Endothelial cell of umbilical vein (primary cell): ENCODE measurements at regions not wholly inside any gene's neighbourhood (a gene's known extent, or its start where the extent isn't known, plus 50 kb on each side); places are given as distances from the start of the nearest gene placed in this dataset.

Experiments
- EZH2 ChIP-seq: IDR thresholded peaks from 2 replicates; pipeline ENCODE4 v1.6.1; 2012; ENCODE audit warnings: borderline replicate concordance, low read depth, mild to moderate bottlenecking, moderate library complexity, low read length, inconsistent platforms; ENCODE audit not compliant: severe bottlenecking
- JUN ChIP-seq: IDR thresholded peaks from 2 replicates; pipeline ENCODE4 v1.6.1; 2011; ENCODE audit warnings: borderline replicate concordance, low read depth; ENCODE audit not compliant: insufficient read length, insufficient read depth
- MYC ChIP-seq: IDR thresholded peaks from one replicate; pipeline ENCODE4 v1.6.1; 2011; ENCODE audit warnings: mild to moderate bottlenecking, low read depth, low read length
- POLR2AphosphoS5 ChIP-seq: IDR thresholded peaks from 2 replicates; pipeline ENCODE4 v1.6.1; 2012; ENCODE audit warnings: low read depth, mild to moderate bottlenecking, control low read depth, low read length, moderate library complexity; ENCODE audit not compliant: insufficient read depth
- TF ChIP-seq, protein P1 (sequence below), 2 donors: IDR thresholded peaks; 1 replicate in 1 of 2; 2 replicates in 1 of 2; pipeline ENCODE4 v1.5.1; 2011; ENCODE audit warnings: low read length in 2 of 2, mild to moderate bottlenecking in 2 of 2, moderate library complexity in 2 of 2, control low read depth in 1 of 2, inconsistent platforms in 1 of 2, low read depth in 1 of 2; ENCODE audit not compliant: insufficient read depth in 1 of 2; ENCODE audit errors: extremely low read depth in 1 of 2
- TF ChIP-seq, protein P2 (sequence below): IDR thresholded peaks from 2 replicates; pipeline ENCODE4 v1.6.1; 2011; ENCODE audit not compliant: insufficient read depth, insufficient read length

DNA sequence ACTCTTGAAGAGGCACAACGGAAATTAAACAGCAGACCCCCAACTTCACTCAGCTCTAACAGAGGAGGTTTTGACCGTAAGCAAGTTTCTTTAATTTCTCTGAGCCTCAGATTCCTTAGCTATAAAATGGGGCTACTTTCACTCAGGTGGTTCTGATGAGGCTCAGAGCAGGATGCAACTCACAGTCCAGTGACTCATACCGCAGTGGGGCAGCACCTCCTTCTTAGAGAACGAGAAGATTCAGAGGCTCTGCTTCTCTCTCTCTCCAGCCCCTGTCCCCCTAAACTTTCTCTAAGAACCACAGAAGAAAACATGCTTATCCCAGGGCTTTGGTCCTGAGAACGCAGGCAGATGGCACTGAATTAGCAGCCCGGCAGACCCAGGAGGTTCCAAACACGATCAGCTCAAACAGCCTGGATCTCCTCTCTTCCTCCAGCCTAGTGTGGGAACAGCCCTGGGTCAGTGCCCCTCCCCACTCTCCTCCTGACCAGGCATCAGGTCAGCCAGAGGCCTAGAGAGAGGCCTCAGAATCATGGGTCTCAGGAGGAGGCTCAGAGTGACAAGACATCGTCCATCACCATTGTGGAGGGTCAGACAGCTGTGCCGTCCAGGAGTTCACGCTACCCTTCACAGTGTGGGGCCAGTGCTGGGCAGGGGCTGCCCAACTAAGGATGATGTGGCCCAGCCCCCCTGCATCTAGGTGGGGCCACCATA, 433.0 kb downstream of the PTPRU start:
- TF ChIP-seq, protein P1, sequence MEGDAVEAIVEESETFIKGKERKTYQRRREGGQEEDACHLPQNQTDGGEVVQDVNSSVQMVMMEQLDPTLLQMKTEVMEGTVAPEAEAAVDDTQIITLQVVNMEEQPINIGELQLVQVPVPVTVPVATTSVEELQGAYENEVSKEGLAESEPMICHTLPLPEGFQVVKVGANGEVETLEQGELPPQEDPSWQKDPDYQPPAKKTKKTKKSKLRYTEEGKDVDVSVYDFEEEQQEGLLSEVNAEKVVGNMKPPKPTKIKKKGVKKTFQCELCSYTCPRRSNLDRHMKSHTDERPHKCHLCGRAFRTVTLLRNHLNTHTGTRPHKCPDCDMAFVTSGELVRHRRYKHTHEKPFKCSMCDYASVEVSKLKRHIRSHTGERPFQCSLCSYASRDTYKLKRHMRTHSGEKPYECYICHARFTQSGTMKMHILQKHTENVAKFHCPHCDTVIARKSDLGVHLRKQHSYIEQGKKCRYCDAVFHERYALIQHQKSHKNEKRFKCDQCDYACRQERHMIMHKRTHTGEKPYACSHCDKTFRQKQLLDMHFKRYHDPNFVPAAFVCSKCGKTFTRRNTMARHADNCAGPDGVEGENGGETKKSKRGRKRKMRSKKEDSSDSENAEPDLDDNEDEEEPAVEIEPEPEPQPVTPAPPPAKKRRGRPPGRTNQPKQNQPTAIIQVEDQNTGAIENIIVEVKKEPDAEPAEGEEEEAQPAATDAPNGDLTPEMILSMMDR (IDR thresholded peaks at IDR 0.05; ENCODE audit: extremely low read depth in 1 of 2, insufficient read depth in 1 of 2, low read depth in 1 of 2, low read length in 2 of 2), result no peak
- TF ChIP-seq, protein P2, sequence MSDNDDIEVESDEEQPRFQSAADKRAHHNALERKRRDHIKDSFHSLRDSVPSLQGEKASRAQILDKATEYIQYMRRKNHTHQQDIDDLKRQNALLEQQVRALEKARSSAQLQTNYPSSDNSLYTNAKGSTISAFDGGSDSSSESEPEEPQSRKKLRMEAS, result no peak
- no peak for TF ChIP-seq MYC
- TF ChIP-seq JUN, result no peak
- TF ChIP-seq POLR2AphosphoS5, result no peak
- no peak for TF ChIP-seq EZH2
